H1 (cell line): ENCODE measurements at regions not wholly inside any gene's neighbourhood (a gene's known extent, or its start where the extent isn't known, plus 50 kb on each side); places are given as distances from the start of the nearest gene placed in this dataset.

Experiments
- CEBPB ChIP-seq: IDR thresholded peaks from 2 replicates; pipeline ENCODE4 v1.6.1; 2012; ENCODE audit warnings: low read depth, low read length
- EZH2 ChIP-seq: fragments of 200-600 bp; sonication (generic); IDR thresholded peaks from 2 replicates; pipeline ENCODE4 v1.7.1; 2012; ENCODE audit warnings: low read depth, mild to moderate bottlenecking, moderate library complexity, low read length, inconsistent platforms; ENCODE audit not compliant: severe bottlenecking
- POLR2AphosphoS5 ChIP-seq: IDR thresholded peaks from 2 replicates; pipeline ENCODE4 v1.6.1; 2011; ENCODE audit warnings: low read depth, low read length
- SIN3A ChIP-seq, 2 experiments: IDR thresholded peaks in 1 of 2; conservative IDR thresholded peaks in 1 of 2; 2 replicates each; pipeline ENCODE4 v1.6.1; 2011 to 2012; ENCODE audit warnings: low read length in 2 of 2, improper control_type of control experiment in 1 of 2, low read depth in 1 of 2, mild to moderate bottlenecking in 1 of 2

- TF ChIP-seq SIN3A (conservative IDR thresholded peaks at IDR 0.05 in 1 of 2, IDR thresholded peaks at IDR 0.05 in 1 of 2; ENCODE audit: low read depth in 1 of 2, low read length in 2 of 2) (no peak), POLR2AphosphoS5 (no peak), EZH2 (no peak), CEBPB (no peak)
Measured at GRCh38 chr7:132065989-132066603, 509.7 kb upstream of the PODXL start (continued).
